ENCODE measurements at regions not wholly inside any gene's neighbourhood (a gene's known extent, or its start where the extent isn't known, plus 50 kb on each side); places are given as distances from the start of the nearest gene placed in this dataset.

DNA sequence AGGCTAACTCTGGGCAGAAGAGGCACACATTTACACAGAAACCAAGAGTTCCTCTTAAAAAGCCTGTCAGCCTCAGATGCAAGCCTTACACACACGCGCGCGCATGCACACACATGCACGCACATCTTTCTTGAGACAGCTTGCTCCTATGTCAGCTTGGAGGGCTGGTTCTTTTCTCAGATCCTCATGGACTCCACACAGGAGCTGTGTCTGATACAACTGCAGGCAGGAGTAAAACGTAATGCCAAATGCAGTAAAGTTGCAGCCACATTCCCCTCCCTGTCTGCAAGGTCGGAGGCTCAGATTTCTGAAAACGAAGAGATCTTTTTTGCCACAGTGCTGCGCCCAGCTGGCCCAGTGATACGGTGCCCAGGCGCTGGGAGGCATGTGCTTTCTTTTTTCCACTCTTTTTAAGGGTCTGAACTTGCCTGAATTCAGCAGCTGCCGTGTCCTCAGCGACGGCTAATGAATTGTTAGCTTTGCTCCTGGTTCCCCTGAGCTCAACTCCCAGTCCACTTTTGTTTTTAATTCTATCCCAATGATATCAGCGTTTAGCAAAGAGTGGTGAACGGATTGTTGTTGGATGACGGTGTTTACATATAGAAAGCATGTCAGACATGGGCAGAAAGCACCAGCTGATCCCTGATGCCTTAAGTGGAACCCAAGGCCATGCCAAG lies 72.9 kb upstream of the FOXN3 start:
- TF ChIP-seq, protein P1, sequence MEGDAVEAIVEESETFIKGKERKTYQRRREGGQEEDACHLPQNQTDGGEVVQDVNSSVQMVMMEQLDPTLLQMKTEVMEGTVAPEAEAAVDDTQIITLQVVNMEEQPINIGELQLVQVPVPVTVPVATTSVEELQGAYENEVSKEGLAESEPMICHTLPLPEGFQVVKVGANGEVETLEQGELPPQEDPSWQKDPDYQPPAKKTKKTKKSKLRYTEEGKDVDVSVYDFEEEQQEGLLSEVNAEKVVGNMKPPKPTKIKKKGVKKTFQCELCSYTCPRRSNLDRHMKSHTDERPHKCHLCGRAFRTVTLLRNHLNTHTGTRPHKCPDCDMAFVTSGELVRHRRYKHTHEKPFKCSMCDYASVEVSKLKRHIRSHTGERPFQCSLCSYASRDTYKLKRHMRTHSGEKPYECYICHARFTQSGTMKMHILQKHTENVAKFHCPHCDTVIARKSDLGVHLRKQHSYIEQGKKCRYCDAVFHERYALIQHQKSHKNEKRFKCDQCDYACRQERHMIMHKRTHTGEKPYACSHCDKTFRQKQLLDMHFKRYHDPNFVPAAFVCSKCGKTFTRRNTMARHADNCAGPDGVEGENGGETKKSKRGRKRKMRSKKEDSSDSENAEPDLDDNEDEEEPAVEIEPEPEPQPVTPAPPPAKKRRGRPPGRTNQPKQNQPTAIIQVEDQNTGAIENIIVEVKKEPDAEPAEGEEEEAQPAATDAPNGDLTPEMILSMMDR (IDR thresholded peaks at IDR 0.05; ENCODE audit: low read depth, low read length) = no peak
- no peak for TF ChIP-seq EZH2phosphoT487 (IDR thresholded peaks at IDR 0.05; ENCODE audit: low read depth)

All from OCI-LY3 (cell line).